Calu3 (cell line): ENCODE measurements at regions not wholly inside any gene's neighbourhood (a gene's known extent, or its start where the extent isn't known, plus 50 kb on each side); places are given as distances from the start of the nearest gene placed in this dataset.

Experiments
- BruUV-seq: library from RNA; stranded (reverse); fragments of 400-500 nt; replicated peaks from 2 replicates; lab custom pipeline; 2021; lab: Mats Ljungman, UMichigan
- CTCF ChIA-PET: fragments of 300-600 bp; sonication (Branson Sonifier 250); formaldehyde crosslinking; loops from one replicate; lab custom pipeline; 2022; ENCODE audit warnings: antibody characterized with exemption; lab: Charles Lee
- DNase-seq: peaks from one replicate; pipeline ENCODE4 v3.0.0; 2022
- H3K27ac Mint-ChIP-seq: one replicate; pipeline ENCODE4 v1.8.0; 2022; ENCODE audit warnings: mixed read lengths; ENCODE audit not compliant: unreplicated experiment
- H3K27me3 Mint-ChIP-seq: one replicate; pipeline ENCODE4 v1.8.0; 2022; ENCODE audit warnings: mixed read lengths; ENCODE audit not compliant: unreplicated experiment
- H3K36me3 Mint-ChIP-seq: one replicate; pipeline ENCODE4 v1.8.0; 2022; ENCODE audit warnings: mild to moderate bottlenecking, moderate library complexity, mixed read lengths; ENCODE audit not compliant: insufficient read depth, unreplicated experiment
- H3K4me1 Mint-ChIP-seq: one replicate; pipeline ENCODE4 v1.8.0; 2022; ENCODE audit warnings: mild to moderate bottlenecking, low read depth, mixed read lengths; ENCODE audit not compliant: unreplicated experiment
- H3K4me3 Mint-ChIP-seq: one replicate; pipeline ENCODE4 v1.8.0; 2022; ENCODE audit warnings: mild to moderate bottlenecking, low read depth, moderate library complexity, mixed read lengths; ENCODE audit not compliant: unreplicated experiment
- H3K9me3 Mint-ChIP-seq: one replicate; pipeline ENCODE4 v1.8.0; 2022; ENCODE audit warnings: low read depth, mixed read lengths; ENCODE audit not compliant: unreplicated experiment
- CTCF ChIP-seq: fragments of 200-600 bp; IDR thresholded peaks from one replicate; pipeline ENCODE4 v1.8.0; 2022; ENCODE audit warnings: antibody characterized with exemption; ENCODE audit not compliant: unreplicated experiment
- intact Hi-C: fragments of 100-400 bp; cut with micrococcal nuclease; formaldehyde crosslinking; loops from one replicate; pipeline ENCODE4 v1.10.0; 2022; ENCODE audit not compliant: unreplicated experiment

- Mint-ChIP-seq H3K4me1 (no peaks in the 10 kb centered on the region), H3K27me3 (no peaks in the 10 kb centered on the region), H3K36me3 (no peaks in the 10 kb centered on the region), H3K9me3 (peaks cover 5% of the 10 kb centered on the region), H3K4me3 (no peak overlapping the region), H3K27ac (no peak overlapping the region)
- BruUV-seq, result no TSS peak
- CTCF ChIA-PET, result no interaction called here
- no peak for DNase-seq
- intact Hi-C loops, result no loop called here
- no peak for TF ChIP-seq CTCF
Observed at GRCh38 chr13:67857581-67858310, 627.6 kb upstream of the PCDH9 start.

DNA sequence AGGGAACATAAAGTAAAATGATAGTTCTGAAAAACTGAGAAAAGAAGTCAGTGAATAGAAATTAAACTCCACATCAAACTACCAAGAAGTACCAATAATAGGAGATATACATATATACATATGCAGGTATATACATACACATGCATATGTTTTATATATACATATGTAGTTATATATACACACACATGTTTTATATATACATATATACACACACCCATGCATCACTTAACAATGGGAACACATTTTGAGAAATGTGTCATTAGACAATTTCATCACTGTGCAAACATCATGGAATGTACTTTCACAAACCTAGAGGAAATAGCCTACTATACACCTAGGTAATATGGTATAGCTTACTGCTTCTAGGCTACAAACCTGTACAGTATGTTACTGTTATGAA lies 626.8 kb upstream of the PCDH9 start:
- no peak for DNase-seq
- Mint-ChIP-seq H3K4me1 (no peaks in the 10 kb centered on the region), H3K27ac (no peak overlapping the region), H3K9me3 (peaks cover 5% of the 10 kb centered on the region), H3K4me3 (no peak overlapping the region), H3K27me3 (no peaks in the 10 kb centered on the region), H3K36me3 (no peaks in the 10 kb centered on the region)
- CTCF ChIA-PET, result no interaction called here
- no TSS peak for BruUV-seq
- no peak for TF ChIP-seq CTCF
- intact Hi-C loops, result no loop called here

- no peaks in the 10 kb centered on the region for H3K4me1 Mint-ChIP-seq
- H3K36me3 Mint-ChIP-seq, result no peaks in the 10 kb centered on the region
- H3K4me3 Mint-ChIP-seq, result no peak overlapping the region
- BruUV-seq, result no TSS peak
- H3K27ac Mint-ChIP-seq, result no peak overlapping the region
- CTCF ChIA-PET, result no interaction called here
- no peaks in the 10 kb centered on the region for H3K27me3 Mint-ChIP-seq
- no peak for DNase-seq
- no peak for TF ChIP-seq CTCF
- intact Hi-C loops, result no loop called here
- H3K9me3 Mint-ChIP-seq, result peaks cover 5% of the 10 kb centered on the region
Observed at GRCh38 chr13:67855741-67856238, 625.7 kb upstream of the PCDH9 start.

- Mint-ChIP-seq H3K4me3 (no peak overlapping the region), H3K9me3 (peaks cover 2% of the 10 kb centered on the region), H3K36me3 (no peaks in the 10 kb centered on the region), H3K27me3 (no peaks in the 10 kb centered on the region), H3K27ac (no peak overlapping the region), H3K4me1 (no peaks in the 10 kb centered on the region)
- intact Hi-C loops, result no loop called here
- TF ChIP-seq CTCF, result no peak
- no peak for DNase-seq
- BruUV-seq, result no TSS peak
- CTCF ChIA-PET, result no interaction called here
Observed at GRCh38 chr13:67854990-67855389, 624.9 kb upstream of the PCDH9 start.
